BE2C (cell line): ENCODE measurements at regions not wholly inside any gene's neighbourhood (a gene's known extent, or its start where the extent isn't known, plus 50 kb on each side); places are given as distances from the start of the nearest gene placed in this dataset.

ENCODE experiments used
- DNase-seq: peaks from one replicate; pipeline ENCODE4 v3.0.0-alpha.2; 2020
- H3K27me3 ChIP-seq: fragments of 250-450 bp; sonication (Bioruptor Pico); 2 replicates; pipeline ENCODE4 v1.5.1; 2020; ENCODE audit warnings: mild to moderate bottlenecking
- H3K36me3 ChIP-seq: fragments of 250-450 bp; sonication (Bioruptor Pico); 2 replicates; pipeline ENCODE4 v1.5.1; 2020; ENCODE audit warnings: mild to moderate bottlenecking
- H3K4me1 ChIP-seq: fragments of 250-450 bp; sonication (Bioruptor Pico); 2 replicates; pipeline ENCODE4 v1.5.1; 2020
- H3K4me3 ChIP-seq: 2 replicates; pipeline ENCODE4 v1.5.1; 2011; ENCODE audit warnings: low read depth, low read length
- H3K9me3 ChIP-seq: fragments of 250-450 bp; sonication (Bioruptor Pico); 2 replicates; pipeline ENCODE4 v1.5.1; 2020
- CTCF ChIP-seq: IDR thresholded peaks from 2 replicates; pipeline ENCODE4 v1.5.1; 2012; ENCODE audit warnings: mild to moderate bottlenecking, low read depth, low read length

DNA sequence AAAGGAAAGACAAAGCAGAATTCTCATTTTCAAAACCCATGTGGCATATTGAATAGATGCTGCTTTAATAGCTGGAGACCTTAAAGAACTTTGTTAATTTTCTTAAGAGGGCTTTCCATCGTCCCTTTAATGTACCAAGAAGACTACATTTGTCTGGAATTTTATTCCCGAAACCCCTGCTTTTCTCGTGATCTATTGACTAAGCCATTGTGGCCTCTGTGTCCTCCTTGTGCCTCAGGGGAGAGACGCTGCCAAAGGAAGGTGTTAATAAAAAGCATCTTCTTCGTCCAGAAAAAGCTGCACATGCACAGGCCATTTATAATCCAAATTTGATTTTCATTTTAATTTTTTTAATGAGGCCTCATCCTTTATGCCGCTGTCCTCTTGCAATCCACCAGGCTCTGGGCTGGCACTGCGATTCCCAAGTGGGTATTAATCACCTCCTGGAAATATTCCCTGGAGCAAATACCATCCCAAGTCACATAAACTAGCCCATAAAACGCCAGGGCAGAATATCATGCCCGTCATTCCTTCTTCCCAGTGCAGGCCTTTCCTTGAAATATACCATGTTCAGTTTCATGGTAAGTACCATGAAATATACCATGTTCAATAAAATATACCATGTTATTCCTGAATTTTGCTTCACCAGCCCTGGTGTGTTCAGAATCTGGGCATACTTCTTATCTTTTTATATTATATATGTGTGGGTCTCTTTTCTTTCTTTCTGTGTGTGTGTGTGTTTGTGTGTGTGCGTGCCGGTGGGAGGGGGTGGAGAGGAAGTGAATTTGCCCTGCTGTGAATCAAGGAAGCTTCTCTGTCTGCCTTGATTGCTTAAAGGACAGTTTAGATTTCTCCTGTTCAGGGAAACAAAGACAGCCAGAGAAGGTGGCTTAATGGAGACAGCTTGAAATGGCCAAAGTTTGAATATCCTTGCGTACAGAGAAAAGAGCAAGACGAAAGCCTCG is 147.6 kb downstream of the PHETA1 start:
- no peak for DNase-seq
- Histone ChIP-seq H3K36me3 (no peaks in the 10 kb centered on the region), H3K4me3 (no peak overlapping the region), H3K4me1 (peaks cover 3% of the 10 kb centered on the region; the same call in 1 of the 2 replicates), H3K9me3 (no peaks in the 10 kb centered on the region), H3K27me3 (no peaks in the 10 kb centered on the region)
- TF ChIP-seq CTCF: no peak

GRCh38 chr12:111220363-111220762 is 148.5 kb downstream of the PHETA1 start:
- H3K9me3 ChIP-seq: no peaks in the 10 kb centered on the region
- no peaks in the 10 kb centered on the region for H3K27me3 ChIP-seq
- no peak overlapping the region for H3K4me3 ChIP-seq
- DNase-seq: no peak
- H3K4me1 ChIP-seq: peaks cover 3% of the 10 kb centered on the region; the same call in 1 of the 2 replicates
- no peaks in the 10 kb centered on the region for H3K36me3 ChIP-seq
- no peak for TF ChIP-seq CTCF

GRCh38 chr12:111219440-111219839 is 149.5 kb downstream of the PHETA1 start:
- H3K4me1 ChIP-seq: peaks cover 3% of the 10 kb centered on the region; the same call in 1 of the 2 replicates
- no peaks in the 10 kb centered on the region for H3K9me3 ChIP-seq
- H3K36me3 ChIP-seq: no peaks in the 10 kb centered on the region
- H3K4me3 ChIP-seq: no peak overlapping the region
- TF ChIP-seq CTCF: no peak
- no peak for DNase-seq
- H3K27me3 ChIP-seq: no peaks in the 10 kb centered on the region

- Histone ChIP-seq H3K4me1 (peaks cover 4% of the 10 kb centered on the region), H3K27me3 (no peaks in the 10 kb centered on the region)
These were observed 150.4 kb downstream of the PHETA1 start for GRCh38 chr12:111218499-111218898.

DNA sequence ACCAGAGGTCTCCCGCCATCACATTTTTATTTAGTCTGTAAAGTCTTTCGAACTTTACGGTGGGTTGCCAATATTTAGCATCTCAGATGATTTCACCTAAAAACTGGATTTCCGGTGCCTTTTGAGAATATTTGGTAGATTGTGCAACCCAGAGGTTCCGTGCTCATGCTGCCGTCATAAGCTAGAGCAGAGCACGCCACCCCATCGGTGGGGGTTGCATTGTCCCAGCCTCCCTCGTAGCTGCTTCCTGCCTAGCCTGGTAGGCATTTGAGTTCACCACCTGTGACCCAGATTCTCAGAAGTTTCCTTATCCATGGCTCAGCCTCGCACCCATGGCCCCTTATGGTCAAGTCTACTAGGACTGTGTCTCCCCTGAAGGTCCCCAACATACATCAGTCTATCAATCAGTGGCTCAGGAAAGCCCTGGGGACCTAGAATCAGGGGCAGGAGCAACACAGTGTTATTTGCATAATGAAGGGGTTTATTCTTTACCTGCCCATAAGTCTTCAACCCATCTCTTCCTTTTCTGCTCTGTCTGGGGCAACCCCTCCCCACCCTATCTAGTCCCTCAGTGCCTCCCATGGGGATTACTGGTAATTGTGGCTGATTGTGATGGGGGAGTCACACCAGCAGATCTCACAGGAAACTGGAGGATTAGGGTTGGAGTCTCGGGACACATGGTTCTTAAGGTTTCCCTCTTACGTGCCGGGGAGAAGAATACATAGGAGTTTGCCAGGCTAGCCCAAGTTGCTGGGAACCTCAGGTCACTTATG is 152.3 kb downstream of the PHETA1 start:
- no peaks in the 10 kb centered on the region for H3K9me3 ChIP-seq
- no peak overlapping the region for H3K4me3 ChIP-seq
- TF ChIP-seq CTCF: no peak
- no peaks in the 10 kb centered on the region for H3K36me3 ChIP-seq
- no peaks in the 10 kb centered on the region for H3K27me3 ChIP-seq
- DNase-seq: no peak
- peaks cover 8% of the 10 kb centered on the region for H3K4me1 ChIP-seq

More at GRCh38 chr12:111218499-111218898, 150.4 kb downstream of the PHETA1 start:
- Histone ChIP-seq H3K4me3 (no peak overlapping the region), H3K36me3 (no peaks in the 10 kb centered on the region), H3K9me3 (no peaks in the 10 kb centered on the region)
- DNase-seq: no peak
- no peak for TF ChIP-seq CTCF

DNA sequence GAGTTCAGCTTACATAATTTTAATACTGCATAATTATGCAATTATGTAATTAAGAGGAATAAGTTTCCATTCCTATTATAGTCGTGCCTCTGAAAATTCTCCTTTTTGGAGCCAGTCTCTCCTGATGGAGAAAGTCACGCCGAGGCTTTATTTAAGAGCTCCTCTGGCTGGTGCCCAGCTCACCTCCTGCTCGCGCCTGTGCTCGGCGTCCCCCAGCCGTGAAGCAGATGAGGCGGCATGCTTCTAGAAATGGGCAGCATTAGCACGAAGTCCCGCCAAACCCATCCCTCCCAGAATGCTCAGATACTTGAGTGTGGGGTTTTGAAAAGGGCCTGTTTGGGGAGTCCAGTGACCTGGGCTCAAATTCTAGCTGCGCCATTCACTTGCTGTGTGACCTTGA is 153.0 kb downstream of the PHETA1 start:
- Histone ChIP-seq H3K4me1 (peaks cover 8% of the 10 kb centered on the region; the same call in 1 of the 2 replicates), H3K9me3 (no peaks in the 10 kb centered on the region), H3K36me3 (no peaks in the 10 kb centered on the region), H3K27me3 (no peaks in the 10 kb centered on the region), H3K4me3 (no peak overlapping the region)
- DNase-seq: no peak
- no peak for TF ChIP-seq CTCF
